GM18867 (cell line): ENCODE measurements at regions not wholly inside any gene's neighbourhood (a gene's known extent, or its start where the extent isn't known, plus 50 kb on each side); places are given as distances from the start of the nearest gene placed in this dataset.
"Not testable (repeated sequence)": the region's sequence is repeated elsewhere in the genome, so short reads cannot be mapped to it uniquely, and the experiment has no call there.

Experiments
- ATAC-seq: cut with Tn5 transposase; IDR thresholded peaks from one replicate; pipeline ENCODE4 v1.9.1; 2021; ENCODE audit warnings: mild to moderate bottlenecking, moderate library complexity; ENCODE audit not compliant: unreplicated experiment

GRCh38 chr10:63675171-63675570 is 154.0 kb downstream of the REEP3 start:
- ATAC-seq: no peak

- no peak for ATAC-seq
Observed at GRCh38 chr10:63677001-63677400, 155.8 kb downstream of the REEP3 start.

GRCh38 chr10:63680545-63680944 is 159.3 kb downstream of the REEP3 start:
- ATAC-seq: not testable (repeated sequence)

- ATAC-seq: no peak
Observed at GRCh38 chr10:63681993-63682697, 160.9 kb downstream of the REEP3 start.

GRCh38 chr10:63682698-63683052 is 161.5 kb downstream of the REEP3 start:
- ATAC-seq: not testable (repeated sequence)

- no peak for ATAC-seq
Observed at GRCh38 chr10:63683223-63683622, 162.0 kb downstream of the REEP3 start.

GRCh38 chr10:63683686-63684085 is 162.5 kb downstream of the REEP3 start:
- ATAC-seq: no peak

GRCh38 chr10:63684257-63684936 is 163.2 kb downstream of the REEP3 start:
- no peak for ATAC-seq

- ATAC-seq: no peak
Observed at GRCh38 chr10:63689768-63690167, 168.6 kb downstream of the REEP3 start.

GRCh38 chr10:63692220-63692896 is 171.2 kb downstream of the REEP3 start:
- no peak for ATAC-seq

- not testable (repeated sequence) for ATAC-seq
Observed at GRCh38 chr10:63693021-63693420, 171.8 kb downstream of the REEP3 start.

- ATAC-seq: no peak
Observed at GRCh38 chr10:63696205-63696604, 175.0 kb downstream of the REEP3 start.

- peak; percentile 68 for ATAC-seq
Observed at GRCh38 chr10:63697956-63698786, 177.0 kb downstream of the REEP3 start.

GRCh38 chr10:63698787-63699150 is 177.6 kb downstream of the REEP3 start:
- ATAC-seq: no peak

- ATAC-seq: no peak
Observed at GRCh38 chr10:63699785-63700613, 178.8 kb downstream of the REEP3 start.

- no peak for ATAC-seq
Observed at GRCh38 chr10:63700631-63701156, 179.5 kb downstream of the REEP3 start.

- no peak for ATAC-seq
Observed at GRCh38 chr10:63702092-63702491, 180.9 kb downstream of the REEP3 start.

GRCh38 chr10:63703113-63703670 is 182.0 kb downstream of the REEP3 start:
- no peak for ATAC-seq

GRCh38 chr10:63703740-63704345 is 182.6 kb downstream of the REEP3 start:
- ATAC-seq: no peak
